Coronary artery (tissue), 2 donors: ENCODE measurements at regions not wholly inside any gene's neighbourhood (a gene's known extent, or its start where the extent isn't known, plus 50 kb on each side); places are given as distances from the start of the nearest gene placed in this dataset.
A peak's percentile ranks its signal among the peaks of the same experiment; 100 is the strongest.
"Not testable (repeated sequence)": the region's sequence is repeated elsewhere in the genome, so short reads cannot be mapped to it uniquely, and the experiment has no call there.

Source experiments
- DNase-seq: peaks from one replicate; pipeline ENCODE4 v3.0.0-alpha.2; 2017; ENCODE audit warnings: low spot score
- H3K27ac ChIP-seq, 2 donors: fragments of 200-600 bp; sonication (generic); one replicate each; pipeline ENCODE4 v1.5.1; 2016 to 2019
- H3K4me3 ChIP-seq: fragments of 200-600 bp; sonication (generic); 2 replicates; pipeline ENCODE4 v1.5.1; 2016; ENCODE audit warnings: mild to moderate bottlenecking, moderate library complexity
- TF ChIP-seq, protein P1 (sequence below): fragments of 200-600 bp; sonication (generic); IDR thresholded peaks from one replicate; pipeline ENCODE4 v1.5.1; 2019; ENCODE audit warnings: antibody characterized with exemption

GRCh38 chr3:177336873-177337450 is 139.7 kb upstream of the TBL1XR1 start:
- peak overlapping the region in 1 of 2 donors; percentile 35 for H3K27ac ChIP-seq
- H3K4me3 ChIP-seq: no peak overlapping the region
- TF ChIP-seq, protein P1, sequence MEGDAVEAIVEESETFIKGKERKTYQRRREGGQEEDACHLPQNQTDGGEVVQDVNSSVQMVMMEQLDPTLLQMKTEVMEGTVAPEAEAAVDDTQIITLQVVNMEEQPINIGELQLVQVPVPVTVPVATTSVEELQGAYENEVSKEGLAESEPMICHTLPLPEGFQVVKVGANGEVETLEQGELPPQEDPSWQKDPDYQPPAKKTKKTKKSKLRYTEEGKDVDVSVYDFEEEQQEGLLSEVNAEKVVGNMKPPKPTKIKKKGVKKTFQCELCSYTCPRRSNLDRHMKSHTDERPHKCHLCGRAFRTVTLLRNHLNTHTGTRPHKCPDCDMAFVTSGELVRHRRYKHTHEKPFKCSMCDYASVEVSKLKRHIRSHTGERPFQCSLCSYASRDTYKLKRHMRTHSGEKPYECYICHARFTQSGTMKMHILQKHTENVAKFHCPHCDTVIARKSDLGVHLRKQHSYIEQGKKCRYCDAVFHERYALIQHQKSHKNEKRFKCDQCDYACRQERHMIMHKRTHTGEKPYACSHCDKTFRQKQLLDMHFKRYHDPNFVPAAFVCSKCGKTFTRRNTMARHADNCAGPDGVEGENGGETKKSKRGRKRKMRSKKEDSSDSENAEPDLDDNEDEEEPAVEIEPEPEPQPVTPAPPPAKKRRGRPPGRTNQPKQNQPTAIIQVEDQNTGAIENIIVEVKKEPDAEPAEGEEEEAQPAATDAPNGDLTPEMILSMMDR: no peak
- DNase-seq: no peak

DNA sequence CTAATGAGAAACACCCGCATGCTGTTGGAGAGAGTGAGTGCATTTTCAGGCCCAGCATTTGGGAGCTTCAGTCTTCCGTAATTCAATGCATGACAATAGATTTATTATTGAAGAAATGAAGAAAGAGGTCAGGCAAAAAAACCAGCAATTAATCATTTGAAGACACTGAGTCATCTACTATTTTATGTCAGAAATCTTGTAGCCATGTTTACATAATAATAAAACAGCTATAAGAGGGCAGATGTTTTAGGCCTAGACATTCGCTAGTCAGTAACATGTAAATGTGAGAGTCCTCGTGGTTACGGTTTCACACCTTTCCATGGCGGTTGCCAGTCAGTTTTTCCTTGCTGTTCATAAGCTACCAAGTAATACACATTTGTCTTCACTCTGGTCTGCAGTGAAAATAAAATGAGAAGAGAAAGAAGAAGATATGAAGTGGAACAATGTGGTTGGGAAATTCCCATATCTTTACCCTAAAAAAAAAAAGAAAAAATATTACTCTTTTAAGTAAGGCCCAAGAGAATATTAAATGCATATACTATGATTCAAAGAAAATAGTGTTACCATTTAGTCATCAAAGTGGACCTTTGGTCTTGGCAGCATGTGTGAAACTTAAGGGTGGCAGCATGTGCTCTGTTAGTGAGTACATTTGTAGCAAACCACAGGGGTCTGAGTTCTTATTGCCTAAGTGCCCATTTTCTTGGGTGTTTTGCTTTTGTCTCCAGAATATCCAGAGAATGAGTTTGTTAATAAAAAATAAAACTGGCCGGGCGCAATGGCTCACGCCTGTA is 140.5 kb upstream of the TBL1XR1 start:
- TF ChIP-seq, protein P1: no peak
- Histone ChIP-seq H3K27ac (no peak overlapping the region), H3K4me3 (no peak overlapping the region)
- no peak for DNase-seq

DNA sequence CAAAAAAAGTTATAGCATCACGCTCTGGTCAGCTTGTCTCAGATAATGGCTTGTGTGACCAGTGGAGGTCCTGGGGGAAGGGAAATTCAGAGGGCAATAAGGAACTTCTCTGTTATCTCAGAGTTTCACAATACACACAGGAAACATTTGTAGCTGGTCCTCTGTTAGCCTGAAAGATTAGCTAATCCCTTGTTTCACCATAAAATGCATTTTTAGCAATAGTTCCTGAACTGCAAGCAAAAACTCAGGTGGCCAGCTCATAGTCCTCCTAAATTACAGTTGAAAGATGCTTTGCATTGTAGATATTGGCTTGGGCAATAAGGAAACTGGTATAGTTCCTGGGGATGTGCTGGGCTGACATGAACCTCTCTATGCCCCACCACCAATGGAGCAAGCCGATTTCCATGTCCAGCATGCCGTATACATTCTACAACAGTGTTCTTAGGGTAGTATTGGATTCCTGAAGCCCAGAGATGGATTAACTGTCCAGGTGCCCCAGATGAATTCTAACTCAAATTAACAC is 141.5 kb upstream of the TBL1XR1 start:
- TF ChIP-seq, protein P1: no peak
- H3K27ac ChIP-seq: peak overlapping the region in 1 of 2 donors; percentile 41
- DNase-seq: no peak
- H3K4me3 ChIP-seq: no peak overlapping the region

DNA sequence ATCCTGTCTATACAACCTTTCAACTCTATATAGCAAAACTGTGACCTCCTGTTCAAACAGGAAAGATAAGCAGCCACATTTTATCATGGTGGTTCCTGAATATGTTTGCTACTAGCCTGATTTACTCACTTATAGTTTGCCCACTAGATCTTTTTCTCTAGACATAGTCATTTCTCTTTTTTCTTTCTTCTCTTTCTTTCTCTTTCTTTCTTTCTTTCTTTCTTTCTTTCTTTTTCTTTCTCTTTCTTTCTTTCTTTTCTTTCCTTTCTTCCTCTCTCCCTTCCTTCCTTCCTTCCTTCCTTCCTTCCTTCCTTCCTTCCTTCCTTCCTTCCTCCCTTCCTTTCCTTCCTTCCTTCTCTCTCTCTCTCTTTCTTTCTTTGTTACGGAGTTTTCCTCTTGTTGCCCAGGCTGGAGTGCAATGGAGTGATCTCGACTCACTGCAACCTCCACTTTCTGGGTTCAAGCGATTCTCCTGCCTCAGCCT is 142.0 kb upstream of the TBL1XR1 start:
- H3K4me3 ChIP-seq, DNase-seq: not testable (repeated sequence)
- peak overlapping the region in 1 of 2 donors; percentile 41 for H3K27ac ChIP-seq

- no peak overlapping the region for H3K27ac ChIP-seq
- TF ChIP-seq, protein P1: no peak
These were observed 143.1 kb upstream of the TBL1XR1 start for GRCh38 chr3:177340243-177340830.

DNA sequence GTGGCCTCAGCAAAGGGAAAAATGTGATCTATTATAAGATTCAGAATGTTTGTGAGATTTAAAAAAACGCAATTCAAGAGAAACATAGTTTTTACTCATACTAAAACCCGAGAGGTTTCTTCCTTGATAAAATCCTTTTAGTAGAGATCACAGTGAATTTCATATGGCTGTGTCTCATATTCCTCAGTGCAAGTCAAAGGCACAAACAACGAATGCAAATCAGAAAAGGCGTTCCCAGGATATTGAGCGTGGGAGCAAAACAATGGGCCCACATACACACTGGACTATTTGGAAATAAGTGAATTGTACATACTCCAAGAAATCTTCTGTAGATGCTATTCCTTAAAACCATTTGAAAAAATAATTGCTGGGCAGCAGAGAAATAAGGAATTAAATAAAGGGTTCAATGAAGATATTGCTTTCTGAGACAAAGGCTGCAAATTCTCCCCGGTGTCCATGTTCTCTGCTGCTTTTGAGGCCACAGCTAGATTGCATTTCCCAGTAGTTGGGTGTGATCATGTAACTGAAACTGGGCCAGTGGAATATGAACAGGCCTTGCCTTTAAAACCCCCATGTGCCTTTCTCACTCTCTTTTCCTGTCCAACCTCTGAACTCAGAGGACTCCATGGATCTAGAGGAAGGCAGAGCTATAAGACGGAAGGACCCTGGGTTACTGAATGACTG is 144.6 kb upstream of the TBL1XR1 start:
- Histone ChIP-seq H3K27ac (peak overlapping the region in 1 of 2 donors; percentile 52), H3K4me3 (no peak overlapping the region)
- TF ChIP-seq, protein P1: no peak
- no peak for DNase-seq

More at GRCh38 chr3:177340243-177340830, 143.1 kb upstream of the TBL1XR1 start:
- DNase-seq: no peak
- no peak overlapping the region for H3K4me3 ChIP-seq

- TF ChIP-seq, protein P1: no peak
- no peak overlapping the region for H3K4me3 ChIP-seq
- no peak for DNase-seq
- peak overlapping the region in 1 of 2 donors; percentile 31 for H3K27ac ChIP-seq
These were observed 145.9 kb upstream of the TBL1XR1 start for GRCh38 chr3:177343122-177343625.
